Vagina (tissue), 2 donors: ENCODE measurements at regions not wholly inside any gene's neighbourhood (a gene's known extent, or its start where the extent isn't known, plus 50 kb on each side); places are given as distances from the start of the nearest gene placed in this dataset.
"Not testable (repeated sequence)": the region's sequence is repeated elsewhere in the genome, so short reads cannot be mapped to it uniquely, and the experiment has no call there.

Experiments
- DNase-seq, 2 donors: peaks; one replicate each; pipeline ENCODE4 v3.0.0-alpha.2; 2017; ENCODE audit errors: extremely low spot score in 2 of 2
- H3K27ac ChIP-seq: fragments of 200-600 bp; sonication (generic); one replicate; pipeline ENCODE4 v1.5.1; 2019
- H3K27me3 ChIP-seq: fragments of 200-600 bp; sonication (generic); one replicate; pipeline ENCODE4 v1.5.1; 2019
- H3K36me3 ChIP-seq, 2 donors: fragments of 200-600 bp; sonication (generic); one replicate each; pipeline ENCODE4 v1.5.1; 2017 to 2019
- H3K4me1 ChIP-seq: fragments of 200-600 bp; sonication (generic); one replicate; pipeline ENCODE4 v1.5.1; 2019
- H3K4me3 ChIP-seq, 2 donors: fragments of 200-600 bp; sonication (generic); 1 replicate in 1 of 2; 2 replicates in 1 of 2; pipeline ENCODE4 v1.5.1; 2016 to 2019
- H3K9me3 ChIP-seq: fragments of 200-600 bp; sonication (generic); one replicate; pipeline ENCODE4 v1.5.1; 2019
- CTCF ChIP-seq, 3 experiments: fragments of 450-650 bp in 2 of 3; fragments of 200-600 bp in 1 of 3; sonication (generic) in 1 of 3; IDR thresholded peaks; one replicate each; pipeline ENCODE4 v1.5.1; 2017 to 2019; ENCODE audit warnings: antibody characterized with exemption in 3 of 3, mild to moderate bottlenecking in 2 of 3, moderate library complexity in 2 of 3
- POLR2A ChIP-seq, 2 donors: fragments of 450-650 bp; IDR thresholded peaks; one replicate each; pipeline ENCODE4 v1.6.1; 2017; ENCODE audit warnings: antibody characterized with exemption in 2 of 2, mild to moderate bottlenecking in 2 of 2, moderate library complexity in 2 of 2
- POLR2AphosphoS5 ChIP-seq, 2 donors: sonication (generic); formaldehyde crosslinking; IDR thresholded peaks; one replicate each; pipeline ENCODE4 v1.9.0; 2017; ENCODE audit warnings: antibody characterized with exemption in 2 of 2, mild to moderate bottlenecking in 2 of 2, low read depth in 1 of 2; ENCODE audit not compliant: insufficient read depth in 1 of 2
- intact Hi-C: fragments of 100-400 bp; cut with DNase I; formaldehyde crosslinking; loops from one replicate; pipeline ENCODE4 v1.15.1; 2023

- Histone ChIP-seq H3K9me3 (no peaks in the 10 kb centered on the region), H3K36me3 (no peaks in the 10 kb centered on the region), H3K27ac (no peak overlapping the region), H3K4me1 (no peaks in the 10 kb centered on the region), H3K27me3 (no peaks in the 10 kb centered on the region), H3K4me3 (no peak overlapping the region)
- no peak for DNase-seq
- TF ChIP-seq POLR2AphosphoS5 (IDR thresholded peaks at IDR 0.05; ENCODE audit: insufficient read depth in 1 of 2, low read depth in 1 of 2), result no peak
- TF ChIP-seq POLR2A (IDR thresholded peaks at IDR 0.05), result no peak
- no peak for TF ChIP-seq CTCF (IDR thresholded peaks at IDR 0.05)
- intact Hi-C loops, result no loop called here
Observed at GRCh38 chr3:153866901-153867300, 254.3 kb upstream of the ARHGEF26 start.

GRCh38 chr3:153874348-153874747, 246.8 kb upstream of the ARHGEF26 start:
- H3K27me3 ChIP-seq, H3K9me3 ChIP-seq, H3K27ac ChIP-seq, H3K36me3 ChIP-seq, H3K4me1 ChIP-seq, H3K4me3 ChIP-seq, intact Hi-C loops, DNase-seq: not testable (repeated sequence)

GRCh38 chr3:153880493-153880892, 240.7 kb upstream of the ARHGEF26 start:
- Histone ChIP-seq H3K36me3 (no peaks in the 10 kb centered on the region), H3K27ac (no peak overlapping the region), H3K4me3 (no peak overlapping the region), H3K9me3 (no peaks in the 10 kb centered on the region), H3K4me1 (no peaks in the 10 kb centered on the region), H3K27me3 (no peaks in the 10 kb centered on the region)
- DNase-seq, result no peak
- TF ChIP-seq POLR2A (IDR thresholded peaks at IDR 0.05) (no peak), CTCF (IDR thresholded peaks at IDR 0.05) (no peak), POLR2AphosphoS5 (IDR thresholded peaks at IDR 0.05; ENCODE audit: insufficient read depth in 1 of 2, low read depth in 1 of 2) (no peak)
- intact Hi-C loops, result no loop called here

GRCh38 chr3:153881201-153881600, 240.0 kb upstream of the ARHGEF26 start:
- intact Hi-C loops, result no loop called here
- no peak overlapping the region for H3K4me3 ChIP-seq
- no peaks in the 10 kb centered on the region for H3K4me1 ChIP-seq
- H3K36me3 ChIP-seq, result no peaks in the 10 kb centered on the region
- TF ChIP-seq CTCF (IDR thresholded peaks at IDR 0.05) (no peak), POLR2AphosphoS5 (IDR thresholded peaks at IDR 0.05; ENCODE audit: insufficient read depth in 1 of 2, low read depth in 1 of 2) (no peak), POLR2A (IDR thresholded peaks at IDR 0.05) (no peak)
- no peak for DNase-seq
- H3K27ac ChIP-seq, result no peak overlapping the region
- H3K27me3 ChIP-seq, result no peaks in the 10 kb centered on the region
- no peaks in the 10 kb centered on the region for H3K9me3 ChIP-seq

GRCh38 chr3:153885359-153885758, 235.8 kb upstream of the ARHGEF26 start:
- Histone ChIP-seq H3K4me1 (no peaks in the 10 kb centered on the region), H3K4me3 (no peak overlapping the region), H3K9me3 (no peaks in the 10 kb centered on the region), H3K27ac (no peak overlapping the region), H3K27me3 (no peaks in the 10 kb centered on the region), H3K36me3 (no peaks in the 10 kb centered on the region)
- no peak for DNase-seq
- TF ChIP-seq CTCF (IDR thresholded peaks at IDR 0.05), result no peak
- no peak for TF ChIP-seq POLR2A (IDR thresholded peaks at IDR 0.05)
- TF ChIP-seq POLR2AphosphoS5 (IDR thresholded peaks at IDR 0.05; ENCODE audit: insufficient read depth in 1 of 2, low read depth in 1 of 2), result no peak
- intact Hi-C loops, result no loop called here

- Histone ChIP-seq H3K9me3 (no peaks in the 10 kb centered on the region), H3K27ac (no peak overlapping the region), H3K4me1 (no peaks in the 10 kb centered on the region), H3K36me3 (no peaks in the 10 kb centered on the region), H3K4me3 (no peak overlapping the region), H3K27me3 (no peaks in the 10 kb centered on the region)
- intact Hi-C loops, result no loop called here
- DNase-seq, result no peak
- TF ChIP-seq POLR2A (IDR thresholded peaks at IDR 0.05), result no peak
- no peak for TF ChIP-seq POLR2AphosphoS5 (IDR thresholded peaks at IDR 0.05; ENCODE audit: insufficient read depth in 1 of 2, low read depth in 1 of 2)
- TF ChIP-seq CTCF (IDR thresholded peaks at IDR 0.05), result no peak
Observed at GRCh38 chr3:153889905-153890334, 231.3 kb upstream of the ARHGEF26 start.
